ENCODE measurements at regions not wholly inside any gene's neighbourhood (a gene's known extent, or its start where the extent isn't known, plus 50 kb on each side); places are given as distances from the start of the nearest gene placed in this dataset.
A peak's percentile ranks its signal among the peaks of the same experiment; 100 is the strongest.
"Not testable (repeated sequence)": the region's sequence is repeated elsewhere in the genome, so short reads cannot be mapped to it uniquely, and the experiment has no call there.

- DNase-seq (ENCODE audit: low spot score), result no peak
Measured at GRCh38 chr12:84135586-84136279, 776.9 kb downstream of the SLC6A15 start.

DNA sequence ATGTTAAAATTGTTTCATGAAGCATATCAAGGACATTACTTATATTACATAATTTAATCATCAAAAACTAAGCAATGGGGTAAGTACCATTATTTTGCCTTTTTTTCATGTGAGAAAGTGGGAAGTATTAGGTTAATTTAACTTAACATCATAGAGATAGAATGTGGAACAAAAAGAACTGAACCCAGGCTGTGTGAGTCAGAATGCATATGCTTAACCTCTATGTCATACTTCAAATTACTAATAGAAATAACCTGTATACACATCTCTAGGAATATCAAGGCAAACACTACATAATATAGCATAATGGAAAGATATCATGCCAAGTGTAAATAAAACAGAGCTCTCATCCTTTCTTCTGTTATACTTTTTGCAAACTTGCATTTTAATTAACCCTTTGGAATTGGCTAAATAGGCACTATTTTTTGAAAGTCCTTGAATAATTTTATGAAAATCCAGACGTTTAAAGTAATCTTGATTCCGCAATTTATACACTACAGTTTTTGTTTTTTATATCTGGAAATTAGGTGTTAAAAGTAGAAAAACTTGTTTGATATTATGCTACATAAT, 777.7 kb downstream of the SLC6A15 start:
- DNase-seq (ENCODE audit: low spot score), result no peak

- DNase-seq (ENCODE audit: low spot score), result peak; percentile 3
Measured at GRCh38 chr12:84131076-84131475, 781.5 kb downstream of the SLC6A15 start.

DNA sequence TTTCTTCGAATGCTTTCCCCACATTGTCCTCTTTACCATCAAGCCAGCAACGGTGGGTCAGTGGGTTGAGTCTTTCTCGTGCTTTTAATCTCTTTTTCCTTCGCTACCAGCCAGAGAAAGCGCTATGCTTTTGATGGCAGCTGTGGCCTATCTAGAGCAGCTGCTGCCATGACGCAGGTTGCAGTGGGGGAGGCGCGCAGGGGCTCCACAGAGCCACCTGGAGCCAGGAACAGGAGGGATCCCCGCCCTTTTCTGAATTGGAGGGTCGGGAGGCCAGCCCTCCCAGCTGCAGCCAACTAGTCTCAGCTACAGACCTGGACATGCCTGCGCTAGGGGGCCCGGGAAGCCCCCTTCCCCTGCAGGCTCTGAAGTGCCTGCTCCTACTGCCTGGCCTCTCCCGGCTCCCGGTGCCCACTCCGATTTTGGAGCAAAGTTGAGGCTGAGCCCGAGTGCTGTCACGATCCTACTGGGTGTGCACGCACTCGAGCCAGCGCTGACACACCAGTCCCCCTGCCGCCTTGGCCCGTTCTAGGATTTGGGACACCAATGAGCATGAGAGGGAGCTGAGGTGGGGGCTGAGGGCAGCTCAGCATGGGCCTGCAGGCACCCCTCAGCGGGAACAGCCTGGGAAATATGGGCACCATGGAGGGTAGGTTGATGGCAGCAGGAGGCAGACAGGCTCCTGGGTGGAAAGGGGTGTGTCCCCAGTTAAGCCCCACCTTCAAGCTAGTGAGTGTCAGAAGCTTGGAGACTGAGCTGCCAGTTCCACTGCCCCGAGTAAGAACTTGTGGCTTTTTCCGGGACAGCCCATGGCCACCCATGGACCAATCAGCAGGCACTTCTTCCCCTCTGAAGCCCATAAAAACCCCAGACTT, 784.2 kb downstream of the SLC6A15 start:
- peak; percentile 2 for DNase-seq (ENCODE audit: low spot score)

- no peak for DNase-seq (ENCODE audit: low spot score)
Measured at GRCh38 chr12:84124211-84124610, 788.4 kb downstream of the SLC6A15 start.

DNA sequence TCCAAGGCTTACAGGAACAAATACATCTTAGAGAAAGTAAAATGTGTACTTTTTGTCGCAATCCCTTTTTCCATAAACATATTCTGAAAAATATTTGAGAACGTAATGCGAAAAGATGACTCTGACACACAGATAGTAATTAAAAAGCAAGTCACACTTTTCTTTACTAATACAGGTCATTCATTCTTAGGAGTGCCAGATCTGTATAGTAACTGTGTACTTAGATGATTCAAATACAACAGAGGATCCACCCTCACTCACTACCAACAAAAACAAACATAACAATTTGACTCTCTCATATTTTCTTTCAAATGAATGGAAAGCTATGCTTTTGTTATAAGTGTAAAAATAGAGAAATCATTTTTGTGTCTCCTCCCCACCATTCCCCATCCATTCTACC, 795.4 kb downstream of the SLC6A15 start:
- DNase-seq (ENCODE audit: low spot score), result no peak

- DNase-seq (ENCODE audit: low spot score), result no peak
Measured at GRCh38 chr12:84113666-84114065, 798.9 kb downstream of the SLC6A15 start.

- DNase-seq (ENCODE audit: low spot score), result not testable (repeated sequence)
Measured at GRCh38 chr12:84103886-84104285, 808.7 kb downstream of the SLC6A15 start.

DNA sequence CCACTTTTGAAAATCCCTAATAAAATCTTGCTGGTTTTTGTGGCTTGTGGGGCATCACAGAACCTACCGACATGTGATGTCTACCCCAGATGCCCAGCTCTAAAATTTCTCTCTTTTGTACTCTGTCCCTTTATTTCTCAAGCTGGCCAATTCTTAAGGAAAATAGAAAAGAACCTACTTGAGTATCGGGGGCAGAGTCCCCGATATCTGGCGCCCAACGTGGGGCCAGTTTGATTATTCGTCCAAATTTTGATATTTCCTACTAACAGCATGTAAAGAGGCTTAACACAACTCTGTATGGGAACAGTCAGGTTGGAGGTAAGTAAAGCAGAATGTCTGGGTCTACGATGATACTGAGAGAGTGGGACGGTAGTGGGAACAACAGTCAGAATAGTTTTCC, 810.6 kb downstream of the SLC6A15 start:
- DNase-seq (ENCODE audit: low spot score), result not testable (repeated sequence)

DNA sequence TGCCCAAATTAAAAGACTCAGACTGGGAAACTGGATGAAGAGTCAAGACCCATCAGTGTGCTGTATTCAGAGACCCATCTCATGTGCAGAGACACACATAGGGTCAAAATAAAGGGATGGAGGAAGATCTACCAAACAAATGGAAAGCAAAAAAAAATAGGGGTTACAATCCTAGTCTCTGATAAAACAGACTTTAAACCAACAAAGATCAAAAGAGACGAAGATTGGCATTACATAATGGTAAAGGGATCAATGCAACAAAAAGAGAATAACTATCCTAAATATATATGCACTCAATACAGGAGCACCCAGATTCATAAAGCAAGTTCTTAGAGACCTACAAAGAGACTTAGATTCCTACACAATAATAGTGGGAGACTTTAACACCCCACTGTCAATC, 813.0 kb downstream of the SLC6A15 start:
- peak; percentile 18 for DNase-seq (ENCODE audit: low spot score)

GRCh38 chr12:84091651-84092050, 820.9 kb downstream of the SLC6A15 start:
- DNase-seq (ENCODE audit: low spot score), result no peak

DNA sequence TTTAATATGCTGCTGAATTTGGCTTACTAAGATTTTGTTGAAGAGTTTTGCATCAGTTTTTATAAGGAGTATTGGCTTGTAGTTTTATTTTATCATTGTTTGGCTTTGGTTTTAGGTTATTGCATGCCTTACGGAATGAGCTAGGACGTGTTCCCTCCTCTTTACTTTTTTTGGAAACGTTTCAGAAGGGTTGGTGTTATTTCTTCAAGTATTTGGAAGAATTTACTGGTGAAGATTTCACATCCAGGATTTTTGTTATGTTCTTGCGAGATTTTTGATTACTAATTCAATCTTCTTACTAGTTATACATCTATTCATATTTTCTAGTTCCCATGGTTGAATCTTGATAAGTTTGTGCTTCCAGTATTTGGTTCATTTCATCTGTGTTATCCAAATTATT, 823.2 kb downstream of the SLC6A15 start:
- no peak for DNase-seq (ENCODE audit: low spot score)

GRCh38 chr12:84085046-84085445, 827.6 kb downstream of the SLC6A15 start:
- no peak for DNase-seq (ENCODE audit: low spot score)

- DNase-seq (ENCODE audit: low spot score), result peak; percentile 10
Measured at GRCh38 chr12:84079626-84080025, 833.0 kb downstream of the SLC6A15 start.

GRCh38 chr12:84077679-84078078, 834.9 kb downstream of the SLC6A15 start:
- no peak for DNase-seq (ENCODE audit: low spot score)

GRCh38 chr12:84075991-84076390, 836.6 kb downstream of the SLC6A15 start:
- no peak for DNase-seq (ENCODE audit: low spot score)

DNA sequence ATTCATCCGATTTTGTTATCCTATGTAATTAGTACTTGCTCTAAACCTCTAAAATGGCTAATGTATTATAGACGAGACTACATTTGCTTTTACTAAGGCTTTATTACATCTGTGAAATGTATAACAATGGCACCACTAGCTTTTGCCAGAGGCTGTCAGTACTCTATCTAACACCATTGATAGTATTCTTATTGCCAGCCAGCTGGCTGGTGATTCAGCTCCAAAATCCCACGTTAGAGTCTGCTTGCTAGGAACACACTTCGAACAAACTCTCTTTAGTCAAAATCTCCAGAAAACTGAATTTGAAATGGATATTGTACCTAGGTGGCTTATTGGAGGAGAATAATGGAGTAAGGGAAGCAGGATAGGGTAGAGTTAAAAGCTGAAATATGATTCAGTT, 839.2 kb downstream of the SLC6A15 start:
- no peak for DNase-seq (ENCODE audit: low spot score)

- DNase-seq (ENCODE audit: low spot score), result no peak
Measured at GRCh38 chr12:84072961-84073360, 839.6 kb downstream of the SLC6A15 start.

- peak; percentile 61 for DNase-seq (ENCODE audit: low spot score)
Measured at GRCh38 chr12:84070292-84070691, 842.3 kb downstream of the SLC6A15 start.

DNA sequence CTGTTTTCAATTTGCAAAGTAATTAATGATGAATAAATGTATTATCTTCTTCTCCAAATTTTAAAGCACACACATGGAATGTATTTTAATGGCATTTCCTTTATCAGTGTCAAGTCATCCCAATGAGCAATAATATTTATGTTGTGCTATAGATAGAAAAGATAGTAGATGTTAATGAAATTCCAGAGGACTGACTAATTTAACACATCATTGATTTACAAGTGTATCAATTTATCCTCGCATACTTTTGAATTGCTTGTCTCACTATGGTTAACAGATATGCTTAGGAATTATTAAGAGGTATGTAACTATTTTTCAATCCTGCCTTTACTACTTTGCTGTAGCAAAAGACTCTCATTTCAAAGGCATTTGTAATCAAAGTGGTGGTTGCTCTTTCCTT, 842.9 kb downstream of the SLC6A15 start:
- DNase-seq (ENCODE audit: low spot score), result peak; percentile 4

DNA sequence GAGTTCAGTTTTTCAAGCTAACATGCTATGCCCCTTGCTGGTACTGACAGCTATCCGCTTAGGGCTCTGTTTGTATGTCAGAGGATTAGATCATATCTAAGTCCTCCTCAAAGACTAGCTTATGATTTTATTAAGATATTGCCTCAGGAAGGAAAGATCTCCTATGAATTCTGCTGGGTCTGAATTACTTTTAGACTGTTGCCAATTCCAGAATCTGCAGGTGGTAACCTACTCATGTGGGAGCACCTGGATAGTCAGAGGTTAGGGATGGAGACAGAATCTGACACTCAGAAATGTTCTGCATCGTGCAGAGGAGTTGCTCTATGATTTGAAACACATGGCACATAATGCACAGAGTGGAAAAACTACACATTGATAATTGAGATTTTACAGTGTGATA, 843.4 kb downstream of the SLC6A15 start:
- DNase-seq (ENCODE audit: low spot score), result no peak

GRCh38 chr12:84058136-84058535, 854.5 kb downstream of the SLC6A15 start:
- no peak for DNase-seq (ENCODE audit: low spot score)

GRCh38 chr12:84054811-84055210, 857.8 kb downstream of the SLC6A15 start:
- DNase-seq (ENCODE audit: low spot score), result no peak

Data from A172 (cell line).